Myocyte (in vitro differentiated cells): ENCODE measurements at regions not wholly inside any gene's neighbourhood (a gene's known extent, or its start where the extent isn't known, plus 50 kb on each side); places are given as distances from the start of the nearest gene placed in this dataset.
A peak's percentile ranks its signal among the peaks of the same experiment; 100 is the strongest.

ENCODE experiments used
- DNase-seq: peaks from one replicate; pipeline ENCODE4 v3.0.0-alpha.2; 2012; ENCODE audit warnings: low read depth

GRCh38 chr4:145427991-145428390, 53.7 kb upstream of the SMAD1 start:
- DNase-seq: no peak

GRCh38 chr4:145427221-145427620, 54.4 kb upstream of the SMAD1 start:
- no peak for DNase-seq

DNA sequence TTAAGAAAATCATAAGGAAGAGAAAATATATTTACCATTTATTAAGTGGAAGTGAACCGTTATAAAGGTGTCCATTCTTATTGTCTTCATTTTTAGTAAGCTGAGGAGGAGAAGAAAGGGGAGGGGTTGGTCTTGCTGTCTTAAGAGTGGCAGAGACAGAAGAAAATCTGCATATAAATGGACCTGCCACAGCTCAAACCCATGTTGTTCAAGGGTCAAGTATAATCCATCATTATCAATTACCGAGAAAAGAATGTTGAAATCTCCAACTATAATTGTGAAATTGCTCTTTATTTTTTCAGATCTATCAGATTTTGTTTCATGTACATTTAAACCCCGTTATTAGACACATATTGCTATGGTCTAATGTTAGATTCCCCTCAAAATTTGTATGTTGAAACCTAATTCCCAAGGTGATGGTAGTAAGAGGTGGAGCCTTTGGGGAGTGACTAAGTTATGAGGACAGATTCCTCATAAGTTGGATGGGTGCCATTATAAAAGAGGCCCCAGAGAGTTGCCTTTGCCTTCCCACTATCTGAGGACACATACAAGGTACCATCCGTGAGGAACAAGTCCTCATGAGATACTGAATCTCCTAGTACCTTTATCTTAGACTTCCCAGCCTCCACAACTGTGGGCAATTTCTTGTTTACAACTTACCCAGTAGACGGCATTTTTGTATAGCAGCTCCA, 58.5 kb upstream of the SMAD1 start:
- no peak for DNase-seq

DNA sequence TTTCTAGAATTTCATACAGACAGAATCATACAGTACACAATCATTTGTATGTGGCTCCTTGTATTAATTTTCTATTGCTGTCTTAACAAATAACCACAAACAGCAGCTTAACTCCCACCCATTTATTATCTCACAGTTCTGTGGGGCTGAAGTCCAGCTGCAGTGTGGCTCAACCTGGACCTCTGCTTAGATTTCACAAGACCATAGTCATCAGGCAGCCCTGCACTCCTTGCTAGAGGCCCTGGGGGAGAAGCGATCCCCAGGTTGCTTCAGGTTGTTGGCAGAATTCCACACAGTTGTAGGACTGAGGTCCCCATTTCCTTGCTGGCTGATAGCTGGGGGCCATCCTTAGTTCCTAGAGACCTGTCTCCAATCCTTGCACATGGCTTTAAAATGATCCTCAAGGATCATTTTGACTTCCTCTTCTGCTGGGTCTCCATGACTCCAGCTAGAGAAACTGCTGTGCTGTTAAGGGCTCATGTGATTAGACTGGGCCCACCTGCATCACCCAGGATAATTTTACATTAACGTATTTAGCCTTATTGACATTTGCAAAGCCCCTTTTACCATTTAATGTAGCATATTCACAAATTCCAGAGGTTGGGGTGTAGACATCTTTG, 60.9 kb upstream of the SMAD1 start:
- no peak for DNase-seq

- DNase-seq: peak; percentile 27
These were observed 62.9 kb upstream of the SMAD1 start for GRCh38 chr4:145418739-145419138.

DNA sequence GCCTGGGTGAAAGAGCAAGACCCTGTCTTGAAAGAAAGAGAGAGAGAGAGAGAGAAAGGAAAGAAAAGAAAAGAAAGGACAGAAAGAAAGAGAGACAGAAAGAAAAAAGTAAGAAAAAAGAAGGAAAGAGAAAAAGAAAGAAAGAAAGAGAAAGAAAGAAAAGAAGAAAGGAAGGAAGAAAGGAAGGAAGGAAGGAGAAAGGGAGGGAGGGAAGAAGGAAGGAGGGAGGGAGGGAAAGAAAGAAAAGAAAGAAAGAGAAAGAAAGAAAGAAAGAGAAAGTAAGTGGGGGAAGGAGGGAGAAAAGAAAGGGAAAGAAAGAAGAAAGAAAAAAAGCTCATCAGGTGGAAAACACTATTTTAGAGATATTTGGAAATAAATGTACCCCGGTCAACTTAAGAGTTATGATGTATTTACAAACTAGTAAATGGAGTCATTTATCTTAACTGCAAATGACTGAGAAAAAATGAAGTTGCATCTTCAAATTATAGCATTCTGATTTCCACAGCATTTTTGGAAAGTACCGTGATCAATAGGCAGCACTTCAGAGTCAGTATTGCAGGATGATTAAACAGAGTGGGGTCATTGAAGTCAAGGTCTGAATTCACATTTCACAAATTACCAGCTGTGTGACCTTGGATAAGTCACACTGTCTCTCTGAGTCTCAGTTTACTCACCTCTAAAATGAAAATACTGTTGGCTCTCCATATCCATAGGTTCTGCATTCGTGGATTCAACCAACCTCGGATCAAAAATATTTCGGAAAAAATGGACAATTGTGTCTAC, 64.1 kb upstream of the SMAD1 start:
- no peak for DNase-seq

- peak; percentile 30 for DNase-seq
These were observed 66.8 kb upstream of the SMAD1 start for GRCh38 chr4:145414841-145415240.

DNA sequence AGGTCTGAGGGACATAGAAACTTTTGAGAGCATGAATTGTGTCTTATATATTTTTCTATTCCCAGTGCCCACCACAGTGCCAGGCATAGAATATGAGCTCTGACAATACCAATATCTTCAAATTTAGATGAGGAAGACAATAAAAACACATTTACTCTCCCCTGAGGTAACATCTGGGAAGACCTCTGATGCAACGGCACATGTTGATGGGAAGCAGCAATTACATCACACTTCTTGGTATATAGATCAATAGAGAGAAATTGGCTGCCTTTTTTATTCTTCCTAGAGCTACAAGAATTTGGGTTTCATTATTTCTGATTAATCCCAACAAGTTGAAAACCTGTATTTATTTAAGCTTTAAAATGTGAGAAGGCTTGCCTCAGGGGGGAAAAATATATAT, 67.4 kb upstream of the SMAD1 start:
- no peak for DNase-seq

DNA sequence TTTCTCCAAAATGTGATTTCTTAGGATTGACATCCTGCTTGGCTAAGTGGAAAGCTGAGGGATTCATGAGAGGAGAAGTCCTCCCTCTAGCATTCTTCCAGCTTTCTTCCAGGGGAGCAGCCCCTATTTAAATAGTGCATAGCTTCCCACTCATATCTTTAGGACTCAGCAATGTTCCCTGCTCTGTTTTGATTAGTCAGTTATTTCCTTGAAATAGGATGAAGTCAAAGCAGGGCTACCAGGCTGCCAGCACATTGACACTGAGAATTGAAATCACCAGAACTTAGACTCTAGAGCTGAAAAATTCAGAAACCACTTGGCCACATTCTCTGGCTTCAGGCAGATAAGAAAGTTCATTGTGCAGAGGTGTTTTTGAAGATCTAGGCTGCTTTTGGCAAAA, 74.7 kb upstream of the SMAD1 start:
- no peak for DNase-seq

GRCh38 chr4:145404761-145405160, 76.9 kb upstream of the SMAD1 start:
- DNase-seq: peak; percentile 87

- DNase-seq: no peak
These were observed 85.1 kb upstream of the SMAD1 start for GRCh38 chr4:145396581-145396980.

DNA sequence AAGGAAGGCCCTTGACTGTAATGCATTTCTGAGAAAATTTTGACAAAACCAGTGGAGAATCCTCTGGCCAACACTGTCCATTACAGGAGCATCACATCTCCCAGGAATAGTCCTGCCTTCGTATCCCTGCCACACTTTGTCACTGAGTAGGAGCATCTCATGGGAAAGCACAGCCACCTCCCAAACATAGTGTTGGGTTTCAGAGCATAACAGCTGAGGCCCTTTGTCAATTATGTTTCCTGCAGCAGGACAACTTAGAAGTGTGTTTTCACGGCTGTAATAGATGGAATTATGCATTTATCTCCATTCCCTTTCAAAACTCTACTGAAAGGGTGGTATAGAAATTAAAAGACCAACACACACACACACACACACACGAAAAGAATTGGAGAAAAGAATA, 91.1 kb upstream of the SMAD1 start:
- DNase-seq: peak; percentile 70

DNA sequence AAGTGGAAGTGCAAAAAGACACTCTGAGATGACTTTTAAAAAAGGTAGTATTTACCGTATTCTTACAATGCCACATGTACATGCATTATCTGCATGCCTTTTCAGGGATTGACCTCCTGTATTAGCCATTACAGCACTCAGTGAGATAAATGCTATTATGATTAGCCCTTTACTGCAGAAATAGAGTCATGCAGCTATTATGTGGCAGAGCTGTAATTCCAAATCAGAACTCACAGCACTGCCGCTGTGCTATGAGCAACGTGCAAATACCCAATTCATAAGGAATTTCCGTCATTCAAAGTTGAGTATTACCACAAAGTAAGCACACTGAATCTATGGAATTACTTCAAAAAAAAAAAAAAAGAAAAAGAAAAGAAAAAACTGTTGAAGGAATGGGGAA, 92.1 kb upstream of the SMAD1 start:
- DNase-seq: no peak

DNA sequence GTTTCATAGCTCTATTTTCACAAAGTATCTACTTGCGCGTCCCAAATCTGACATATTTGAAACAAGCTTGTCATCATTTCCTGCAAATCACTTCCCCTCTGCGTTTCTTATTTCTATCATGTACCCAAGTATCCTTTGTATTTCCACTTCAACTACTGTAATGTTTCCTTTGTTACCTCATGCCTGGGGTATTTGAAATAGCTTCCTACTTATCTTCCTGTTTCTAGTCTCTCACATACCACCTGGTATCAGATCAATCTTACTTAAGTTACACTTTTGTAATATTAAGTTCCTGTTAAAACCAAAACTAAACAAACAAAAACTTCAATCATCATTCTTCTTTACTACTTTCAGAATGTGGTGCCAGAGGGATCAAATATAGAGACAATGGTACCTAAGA, 93.6 kb upstream of the SMAD1 start:
- DNase-seq: peak; percentile 63

DNA sequence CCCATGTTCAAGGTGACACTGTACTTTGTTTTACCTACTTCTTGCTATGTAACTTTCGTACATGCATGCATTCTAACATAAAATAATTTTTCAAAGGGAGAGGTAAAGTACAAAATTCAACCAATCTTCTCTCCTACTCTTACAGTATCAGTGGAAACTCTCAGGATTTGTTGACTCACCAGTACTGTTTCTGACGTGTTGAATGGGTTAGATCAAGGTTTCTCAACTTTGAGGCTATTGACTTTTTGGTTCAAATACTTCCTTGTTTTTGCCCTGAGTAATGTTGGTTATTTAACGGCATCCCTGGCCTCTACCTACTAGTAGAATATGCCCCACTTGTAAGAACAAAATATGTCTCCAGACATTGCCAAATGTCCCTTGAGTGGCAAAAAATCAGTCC, 94.6 kb upstream of the SMAD1 start:
- no peak for DNase-seq

GRCh38 chr4:145381163-145381562, 100.5 kb upstream of the SMAD1 start:
- no peak for DNase-seq

GRCh38 chr4:145380123-145380522, 101.5 kb upstream of the SMAD1 start:
- no peak for DNase-seq

GRCh38 chr4:145375416-145375815, 106.2 kb upstream of the SMAD1 start:
- DNase-seq: no peak

- DNase-seq: no peak
These were observed 129.1 kb upstream of the SMAD1 start for GRCh38 chr4:145352438-145353145.

- no peak for DNase-seq
These were observed 129.7 kb upstream of the SMAD1 start for GRCh38 chr4:145351922-145352321.

DNA sequence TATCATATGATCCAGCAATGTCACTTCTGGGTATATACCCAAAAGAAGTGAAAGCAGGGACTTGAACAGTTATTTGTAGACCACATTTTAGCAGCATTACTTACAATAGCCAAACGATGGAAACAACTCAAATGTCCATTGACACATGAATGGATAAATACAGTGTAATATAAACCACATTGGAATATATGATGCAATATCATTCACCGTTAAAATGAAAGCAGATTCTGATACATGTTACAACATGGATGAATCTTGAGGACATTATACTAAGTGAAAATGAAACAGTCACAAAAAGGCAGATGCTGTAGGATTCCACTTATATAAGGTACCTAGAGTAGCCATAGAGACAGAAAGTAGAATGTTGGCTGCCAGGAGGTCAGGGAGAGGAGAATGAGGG, 130.5 kb upstream of the SMAD1 start:
- DNase-seq: no peak

DNA sequence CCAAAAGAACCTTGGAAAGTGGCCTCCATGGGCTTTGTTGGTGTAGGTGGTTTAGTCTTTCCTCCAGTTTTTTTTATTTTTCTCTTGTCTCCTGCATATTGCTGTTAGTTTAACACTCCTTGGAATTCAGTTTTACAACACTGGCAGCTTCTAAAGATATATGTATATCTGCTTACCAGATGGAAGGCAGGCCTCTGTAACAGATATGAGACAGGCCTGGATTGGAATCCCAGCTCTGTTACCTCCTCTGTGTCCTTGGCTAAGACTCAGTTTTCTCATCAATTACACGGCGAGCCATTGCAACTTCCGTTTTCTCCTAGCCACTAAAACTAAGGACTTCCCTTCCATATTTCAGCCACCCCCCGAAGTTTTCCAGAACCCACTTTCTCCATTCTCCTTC, 133.4 kb upstream of the SMAD1 start:
- DNase-seq: no peak
